ENCODE measurements at regions not wholly inside any gene's neighbourhood (a gene's known extent, or its start where the extent isn't known, plus 50 kb on each side); places are given as distances from the start of the nearest gene placed in this dataset.

- no peaks in the 10 kb centered on the region for H3K36me3 ChIP-seq (ENCODE audit: insufficient read depth, low read length)
- no peaks in the 10 kb centered on the region for H3K27me3 ChIP-seq (ENCODE audit: insufficient read depth, low read length)
- peak overlapping the region; percentile 50 for H2AFZ ChIP-seq (ENCODE audit: low read depth, low read length)
- H3K4me3 ChIP-seq (ENCODE audit: low read length): peak overlapping the region; percentile 34
- H3K4me1 ChIP-seq (ENCODE audit: insufficient read depth, low read length): peaks cover 29% of the 10 kb centered on the region
- H3K9me3 ChIP-seq (ENCODE audit: low read length): no peaks in the 10 kb centered on the region
These were observed 147.0 kb upstream of the CELF2 start for GRCh38 chr10:10870523-10871241.

GRCh38 chr10:10871352-10871751, 146.3 kb upstream of the CELF2 start:
- Histone ChIP-seq H3K27me3 (ENCODE audit: insufficient read depth, low read length) (no peaks in the 10 kb centered on the region), H3K36me3 (ENCODE audit: insufficient read depth, low read length) (no peaks in the 10 kb centered on the region), H2AFZ (ENCODE audit: low read depth, low read length) (peak overlapping the region; percentile 50), H3K4me3 (ENCODE audit: low read length) (peak overlapping the region; percentile 34), H3K4me1 (ENCODE audit: insufficient read depth, low read length) (peaks cover 29% of the 10 kb centered on the region), H3K9me3 (ENCODE audit: low read length) (no peaks in the 10 kb centered on the region)

DNA sequence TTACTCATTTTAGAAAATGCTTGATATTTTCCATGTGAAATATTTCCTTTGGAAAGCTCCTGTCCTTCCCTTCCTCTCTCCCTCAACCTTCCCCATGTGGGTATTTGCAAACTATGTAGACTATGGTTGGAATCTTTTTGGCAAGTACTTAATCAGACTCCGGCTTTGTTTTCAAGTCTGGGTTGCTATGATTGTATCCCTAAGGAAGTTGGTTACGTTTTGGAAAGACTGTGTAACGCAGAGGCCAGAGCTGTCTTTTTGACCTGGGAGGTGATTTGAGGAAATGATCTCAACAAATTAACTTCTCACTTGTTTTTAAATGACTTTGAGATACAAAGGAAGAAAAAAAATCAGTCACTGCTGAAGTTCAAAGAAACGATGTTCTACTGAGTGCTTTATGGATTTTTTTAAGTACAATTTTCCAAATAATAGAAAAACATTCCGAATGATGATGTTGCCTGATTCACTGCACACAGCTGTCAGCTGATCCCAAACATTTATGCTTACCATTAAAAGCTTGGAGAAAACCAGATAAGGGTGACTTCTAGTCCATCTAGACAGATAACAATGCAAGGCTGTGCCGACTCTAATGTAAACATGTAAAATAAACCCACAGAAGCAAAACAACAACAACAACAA, 145.5 kb upstream of the CELF2 start:
- Histone ChIP-seq H3K36me3 (ENCODE audit: insufficient read depth, low read length) (no peaks in the 10 kb centered on the region), H3K4me3 (ENCODE audit: low read length) (no peak overlapping the region)

DNA sequence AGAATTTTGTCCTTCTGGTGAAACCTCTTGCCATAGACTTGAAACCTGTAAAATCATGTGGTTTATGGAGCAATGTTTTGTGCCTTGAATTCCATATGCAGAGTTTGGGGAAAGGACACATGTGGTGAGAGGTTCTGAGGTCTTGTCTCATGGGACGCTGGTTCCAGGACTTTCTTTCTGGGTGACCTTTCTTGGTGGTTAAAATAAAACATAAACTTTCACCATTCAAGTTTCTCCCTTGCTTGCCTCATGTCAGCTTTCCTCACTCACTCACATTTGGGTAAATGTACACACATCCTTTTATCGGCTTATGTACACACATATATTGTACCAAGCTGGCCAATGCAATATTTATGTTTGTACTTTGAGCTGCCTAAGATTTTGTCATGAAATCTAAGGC, 144.9 kb upstream of the CELF2 start:
- no peaks in the 10 kb centered on the region for H3K9me3 ChIP-seq (ENCODE audit: low read length)
- H3K4me3 ChIP-seq (ENCODE audit: low read length): no peak overlapping the region
- H3K27me3 ChIP-seq (ENCODE audit: insufficient read depth, low read length): no peaks in the 10 kb centered on the region
- H3K4me1 ChIP-seq (ENCODE audit: insufficient read depth, low read length): peaks cover 32% of the 10 kb centered on the region
- H3K36me3 ChIP-seq (ENCODE audit: insufficient read depth, low read length): no peaks in the 10 kb centered on the region
- no peak overlapping the region for H2AFZ ChIP-seq (ENCODE audit: low read depth, low read length)

More for the DNA sequence above, 145.5 kb upstream of the CELF2 start:
- Histone ChIP-seq H3K27me3 (ENCODE audit: insufficient read depth, low read length) (no peaks in the 10 kb centered on the region), H3K4me1 (ENCODE audit: insufficient read depth, low read length) (peaks cover 29% of the 10 kb centered on the region), H3K9me3 (ENCODE audit: low read length) (no peaks in the 10 kb centered on the region), H2AFZ (ENCODE audit: low read depth, low read length) (no peak overlapping the region)

DNA sequence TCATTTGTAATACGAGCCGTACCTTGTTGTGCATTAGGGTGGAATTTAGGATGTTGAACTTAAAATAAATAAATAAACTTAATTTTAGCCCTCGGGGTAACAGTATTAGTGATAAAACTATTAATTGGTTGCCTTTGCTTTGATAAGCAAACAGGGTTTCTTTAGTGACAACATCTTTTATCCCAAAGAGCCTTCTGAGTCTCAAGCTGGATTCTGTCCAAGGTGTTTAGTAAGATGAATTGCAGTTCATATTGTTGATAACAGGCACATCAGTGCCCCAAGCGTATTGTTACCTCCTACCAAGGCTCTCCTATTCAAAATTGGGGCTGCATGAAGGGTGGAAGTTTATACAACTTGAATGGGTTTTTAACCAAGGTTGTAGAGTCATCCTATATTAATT, 144.4 kb upstream of the CELF2 start:
- Histone ChIP-seq H2AFZ (ENCODE audit: low read depth, low read length) (no peak overlapping the region), H3K9me3 (ENCODE audit: low read length) (no peaks in the 10 kb centered on the region), H3K4me3 (ENCODE audit: low read length) (no peak overlapping the region), H3K27me3 (ENCODE audit: insufficient read depth, low read length) (no peaks in the 10 kb centered on the region), H3K4me1 (ENCODE audit: insufficient read depth, low read length) (peaks cover 34% of the 10 kb centered on the region), H3K36me3 (ENCODE audit: insufficient read depth, low read length) (no peaks in the 10 kb centered on the region)

- no peaks in the 10 kb centered on the region for H3K36me3 ChIP-seq (ENCODE audit: insufficient read depth, low read length)
- H3K4me1 ChIP-seq (ENCODE audit: insufficient read depth, low read length): peaks cover 34% of the 10 kb centered on the region
- no peaks in the 10 kb centered on the region for H3K27me3 ChIP-seq (ENCODE audit: insufficient read depth, low read length)
- H3K4me3 ChIP-seq (ENCODE audit: low read length): no peak overlapping the region
- no peaks in the 10 kb centered on the region for H3K9me3 ChIP-seq (ENCODE audit: low read length)
- no peak overlapping the region for H2AFZ ChIP-seq (ENCODE audit: low read depth, low read length)
These were observed 143.8 kb upstream of the CELF2 start for GRCh38 chr10:10873915-10874314.

- Histone ChIP-seq H2AFZ (ENCODE audit: low read depth, low read length) (no peak overlapping the region), H3K4me3 (ENCODE audit: low read length) (no peak overlapping the region), H3K36me3 (ENCODE audit: insufficient read depth, low read length) (no peaks in the 10 kb centered on the region), H3K9me3 (ENCODE audit: low read length) (peaks cover 6% of the 10 kb centered on the region), H3K27me3 (ENCODE audit: insufficient read depth, low read length) (no peaks in the 10 kb centered on the region), H3K4me1 (ENCODE audit: insufficient read depth, low read length) (peaks cover 5% of the 10 kb centered on the region)
These were observed 138.7 kb upstream of the CELF2 start for GRCh38 chr10:10878963-10879362.

DNA sequence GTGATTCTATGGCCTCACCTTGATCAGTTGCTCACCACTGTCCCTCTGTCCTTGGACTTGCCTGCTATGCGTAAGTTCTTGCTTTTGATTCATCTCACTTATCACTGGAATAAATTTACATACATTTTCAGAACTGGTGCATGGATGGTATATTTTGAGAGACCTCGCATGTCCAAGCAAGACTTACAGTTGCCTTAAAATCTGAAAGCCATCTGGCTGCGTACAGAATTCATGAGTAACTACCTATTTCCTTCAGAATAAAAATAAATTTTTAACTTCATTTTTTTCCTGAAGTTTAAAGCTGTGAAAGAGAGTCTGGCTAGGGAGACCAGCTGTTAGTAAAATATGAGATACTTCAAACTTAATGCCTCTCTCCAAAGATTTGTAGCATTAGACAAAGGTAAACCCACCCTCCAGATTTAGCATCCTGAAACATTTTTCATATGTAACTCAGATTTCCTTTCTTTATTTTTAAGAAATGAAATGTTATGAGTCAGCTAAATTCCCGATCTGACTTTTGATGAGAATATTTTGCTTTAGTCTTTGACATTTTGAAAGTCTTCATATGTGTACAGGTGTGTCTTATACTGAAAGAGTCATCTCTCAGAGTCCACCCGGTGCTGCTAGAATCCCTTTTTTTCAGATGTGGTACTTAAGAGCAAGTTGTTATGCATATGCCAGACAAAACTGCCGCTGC, 136.4 kb upstream of the CELF2 start:
- no peaks in the 10 kb centered on the region for H3K36me3 ChIP-seq (ENCODE audit: insufficient read depth, low read length)
- H3K4me3 ChIP-seq (ENCODE audit: low read length): no peak overlapping the region
- peaks cover 5% of the 10 kb centered on the region for H3K4me1 ChIP-seq (ENCODE audit: insufficient read depth, low read length)
- H3K9me3 ChIP-seq (ENCODE audit: low read length): peaks cover 7% of the 10 kb centered on the region
- H3K27me3 ChIP-seq (ENCODE audit: insufficient read depth, low read length): no peaks in the 10 kb centered on the region
- no peak overlapping the region for H2AFZ ChIP-seq (ENCODE audit: low read depth, low read length)

GRCh38 chr10:10883737-10884136, 133.9 kb upstream of the CELF2 start:
- peaks cover 7% of the 10 kb centered on the region for H3K9me3 ChIP-seq (ENCODE audit: low read length)
- no peaks in the 10 kb centered on the region for H3K4me1 ChIP-seq (ENCODE audit: insufficient read depth, low read length)
- H3K4me3 ChIP-seq (ENCODE audit: low read length): no peak overlapping the region
- H2AFZ ChIP-seq (ENCODE audit: low read depth, low read length): no peak overlapping the region
- H3K36me3 ChIP-seq (ENCODE audit: insufficient read depth, low read length): no peaks in the 10 kb centered on the region
- H3K27me3 ChIP-seq (ENCODE audit: insufficient read depth, low read length): no peaks in the 10 kb centered on the region

GRCh38 chr10:10886861-10887531, 130.7 kb upstream of the CELF2 start:
- Histone ChIP-seq H3K4me3 (ENCODE audit: low read length) (no peak overlapping the region), H3K36me3 (ENCODE audit: insufficient read depth, low read length) (no peaks in the 10 kb centered on the region), H3K4me1 (ENCODE audit: insufficient read depth, low read length) (no peaks in the 10 kb centered on the region), H2AFZ (ENCODE audit: low read depth, low read length) (no peak overlapping the region), H3K9me3 (ENCODE audit: low read length) (peaks cover 7% of the 10 kb centered on the region), H3K27me3 (ENCODE audit: insufficient read depth, low read length) (no peaks in the 10 kb centered on the region)

DNA sequence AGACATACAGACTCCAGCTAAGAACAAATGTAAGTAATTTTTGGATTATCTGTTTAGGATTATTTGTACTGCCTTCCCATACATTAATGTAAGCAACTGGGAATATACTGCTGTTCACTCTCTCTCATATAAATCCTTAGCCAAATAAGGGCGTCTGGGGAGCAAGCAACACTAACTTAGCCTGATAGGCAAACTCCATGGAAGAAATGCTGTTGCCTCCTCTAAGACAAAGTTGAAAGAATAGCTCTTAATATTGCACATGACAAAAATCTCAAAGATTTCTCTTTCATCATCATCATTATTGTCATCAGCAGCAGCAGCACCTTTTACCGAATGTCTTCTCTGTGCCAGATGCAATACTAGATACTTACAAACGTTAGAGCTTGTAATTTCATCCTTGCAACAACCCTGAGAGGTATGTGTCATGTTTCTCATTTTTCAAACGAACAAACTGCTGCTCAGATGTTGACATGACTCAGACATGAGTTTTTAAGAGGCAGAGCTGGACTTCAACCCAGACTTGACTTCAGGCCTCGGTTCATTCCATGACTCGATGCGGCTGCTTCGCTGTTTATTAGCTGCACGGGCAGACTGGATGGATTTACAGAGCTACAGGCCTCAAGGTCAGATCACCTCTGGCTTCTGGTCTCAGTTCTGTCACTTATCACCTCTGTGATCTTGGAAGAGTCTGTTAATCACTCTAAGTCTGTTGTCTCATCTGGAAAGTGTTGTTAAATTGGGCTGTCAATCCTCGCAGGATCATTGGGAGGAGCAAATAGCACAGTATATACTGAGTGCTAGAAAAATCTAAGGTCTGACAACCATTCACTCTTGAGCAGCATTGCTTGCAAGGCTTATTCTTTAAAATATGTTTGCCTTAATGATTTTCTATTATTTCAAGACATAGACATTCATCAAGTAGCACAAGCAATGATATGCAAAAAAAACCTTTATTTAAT, 126.3 kb upstream of the CELF2 start:
- Histone ChIP-seq H3K27me3 (ENCODE audit: insufficient read depth, low read length) (no peaks in the 10 kb centered on the region), H2AFZ (ENCODE audit: low read depth, low read length) (no peak overlapping the region), H3K9me3 (ENCODE audit: low read length) (peaks cover 1% of the 10 kb centered on the region), H3K4me1 (ENCODE audit: insufficient read depth, low read length) (no peaks in the 10 kb centered on the region), H3K36me3 (ENCODE audit: insufficient read depth, low read length) (no peaks in the 10 kb centered on the region), H3K4me3 (ENCODE audit: low read length) (no peak overlapping the region)

- Histone ChIP-seq H3K36me3 (ENCODE audit: insufficient read depth, low read length) (no peaks in the 10 kb centered on the region), H3K9me3 (ENCODE audit: low read length) (peaks cover 1% of the 10 kb centered on the region), H3K4me3 (ENCODE audit: low read length) (no peak overlapping the region), H3K4me1 (ENCODE audit: insufficient read depth, low read length) (no peaks in the 10 kb centered on the region), H3K27me3 (ENCODE audit: insufficient read depth, low read length) (no peaks in the 10 kb centered on the region), H2AFZ (ENCODE audit: low read depth, low read length) (no peak overlapping the region)
These were observed 125.3 kb upstream of the CELF2 start for GRCh38 chr10:10892290-10892875.

Data from neuron (in vitro differentiated cells).